GM21381 (cell line): ENCODE measurements at regions not wholly inside any gene's neighbourhood (a gene's known extent, or its start where the extent isn't known, plus 50 kb on each side); places are given as distances from the start of the nearest gene placed in this dataset.

ENCODE experiments used
- ATAC-seq: cut with Tn5 transposase; IDR thresholded peaks from one replicate; pipeline ENCODE4 v1.9.1; 2021; ENCODE audit warnings: mild to moderate bottlenecking, moderate library complexity; ENCODE audit not compliant: unreplicated experiment

DNA sequence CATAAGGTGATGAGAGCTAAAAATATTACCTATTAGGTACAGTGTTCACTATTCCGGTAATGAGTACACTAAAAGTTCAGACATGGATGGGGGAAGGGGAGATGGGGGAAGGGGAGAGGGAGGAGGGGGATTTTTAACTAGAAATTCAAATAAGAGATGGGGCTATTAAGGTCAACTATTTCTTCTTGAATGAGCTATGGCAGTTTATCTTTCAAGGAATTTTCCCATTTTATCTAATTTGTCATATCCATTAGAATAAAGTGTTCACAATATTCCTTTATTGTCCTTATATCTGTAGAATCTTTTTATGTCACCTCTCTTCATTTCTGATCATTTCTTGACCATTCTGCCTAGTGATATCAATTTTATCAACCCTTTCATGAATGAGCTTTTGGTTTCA, 362.4 kb downstream of the SUCLA2 start:
- no peak for ATAC-seq

DNA sequence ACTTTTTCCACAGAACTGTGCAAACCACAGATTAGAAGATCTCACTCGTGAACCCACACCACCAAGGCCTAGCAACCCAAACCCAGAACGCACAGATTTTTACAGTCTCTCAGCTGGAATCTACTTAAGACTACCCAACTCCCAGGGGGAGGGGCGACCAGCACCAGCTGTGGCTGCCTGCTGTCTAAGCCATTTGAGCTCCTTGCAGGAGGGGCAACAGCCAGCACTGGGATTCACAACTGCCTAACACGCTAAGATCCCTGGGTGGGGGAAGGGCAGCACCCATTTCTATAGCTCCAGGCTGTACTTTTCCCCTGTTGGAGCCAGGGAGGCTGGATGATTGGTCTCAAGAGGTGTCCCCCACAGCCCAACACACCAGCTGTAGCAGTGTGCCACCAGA, 368.8 kb downstream of the SUCLA2 start:
- no peak for ATAC-seq

DNA sequence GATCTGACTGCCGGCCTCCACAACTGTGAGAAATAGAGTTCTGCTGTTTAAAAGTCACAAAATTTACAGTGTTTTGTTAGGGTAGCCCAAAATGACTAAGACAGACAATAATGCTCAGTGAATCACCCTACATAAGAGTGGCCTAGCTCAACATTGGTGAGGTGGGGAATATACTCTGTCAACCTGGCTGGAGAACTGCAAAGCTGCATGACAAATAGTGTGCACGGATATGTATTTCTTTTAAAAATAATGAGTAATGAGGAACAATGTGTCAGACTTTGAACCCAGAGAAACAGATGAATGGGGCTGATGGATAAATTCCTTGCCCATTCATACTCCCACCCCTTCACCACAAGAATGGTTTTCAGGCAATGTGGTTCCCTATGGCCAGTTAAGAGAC, 372.4 kb downstream of the SUCLA2 start:
- no peak for ATAC-seq

DNA sequence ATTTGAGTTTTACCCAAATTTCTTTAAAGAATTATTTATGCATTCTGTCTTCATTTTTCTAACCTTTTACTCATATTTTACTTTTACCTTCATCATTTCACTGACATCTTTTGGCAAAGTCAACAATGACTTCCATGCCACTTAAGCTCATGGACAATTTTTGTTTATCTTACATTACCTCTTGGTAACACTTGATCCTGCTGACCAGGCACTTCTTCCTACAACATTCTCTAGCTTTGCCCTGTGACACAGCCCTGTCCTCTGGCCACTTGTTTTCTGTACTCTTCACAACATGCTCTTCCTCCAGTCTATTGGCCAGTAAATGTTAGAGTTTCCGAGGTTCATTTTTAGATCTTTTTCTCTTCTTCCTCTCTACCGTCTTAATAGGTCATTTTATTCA, 377.2 kb downstream of the SUCLA2 start:
- ATAC-seq: no peak

DNA sequence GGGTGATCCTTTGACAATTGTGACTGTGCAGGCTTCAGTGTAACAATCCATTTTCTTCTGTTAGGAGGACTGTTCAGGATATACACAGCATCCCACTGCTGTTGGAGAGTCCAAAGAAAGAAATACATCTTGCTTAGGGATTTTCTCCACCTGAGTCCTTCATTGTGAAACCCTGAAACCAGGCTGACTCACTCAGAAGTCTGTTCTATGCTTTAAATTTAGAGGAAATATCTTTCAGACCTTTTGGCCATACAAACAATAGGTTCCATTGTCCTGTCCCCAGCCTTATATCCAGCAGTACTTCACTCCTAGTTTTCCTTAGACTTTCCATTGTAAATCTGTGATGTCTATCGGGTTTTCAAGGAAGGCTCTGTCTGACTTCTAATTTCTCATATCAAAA, 379.1 kb downstream of the SUCLA2 start:
- no peak for ATAC-seq

DNA sequence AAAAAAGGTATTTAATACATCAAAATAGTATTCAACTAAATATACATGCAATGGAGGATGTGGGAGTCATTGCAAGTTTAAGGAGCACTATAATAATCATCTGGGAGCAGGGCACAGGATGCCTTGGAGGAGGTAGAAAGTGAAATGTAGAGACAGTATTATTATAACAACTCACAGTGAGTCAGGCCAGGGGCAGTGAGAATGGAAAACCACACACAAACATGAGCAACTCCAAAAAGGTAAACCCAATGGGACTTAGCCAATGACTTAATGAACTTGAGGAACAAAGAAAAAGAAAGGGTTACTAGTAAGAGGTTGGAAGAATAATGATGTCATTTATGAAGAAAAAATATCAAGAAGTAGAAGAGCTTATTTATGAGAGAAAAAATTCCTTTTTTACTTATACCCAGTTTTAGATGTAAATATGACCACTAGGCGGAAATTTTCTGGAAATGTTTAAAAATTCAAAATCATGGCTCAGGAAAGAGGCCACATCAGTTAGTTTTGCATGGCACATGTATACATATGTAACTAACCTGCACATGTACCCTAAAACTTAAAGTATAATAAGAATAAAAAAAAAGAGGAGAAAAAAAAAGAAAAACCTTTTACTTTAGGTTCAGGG, 389.3 kb downstream of the SUCLA2 start:
- no peak for ATAC-seq

DNA sequence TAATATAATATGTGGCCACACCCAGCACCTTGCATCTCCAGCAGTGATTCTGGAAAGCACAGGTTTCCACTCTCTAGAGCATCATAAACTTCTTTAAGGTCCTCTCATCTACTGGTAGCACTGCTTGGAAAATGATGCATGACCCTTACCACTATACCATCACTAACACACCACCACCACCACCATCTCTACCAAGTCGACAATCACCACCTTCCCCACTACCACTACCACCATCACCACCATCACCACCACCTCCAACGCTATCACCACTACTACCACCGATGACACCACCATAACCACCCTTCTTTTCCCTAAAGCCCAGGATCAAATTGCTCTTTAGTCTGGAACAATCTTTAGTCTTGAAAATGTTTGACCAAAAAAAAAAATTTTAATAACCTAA, 390.4 kb downstream of the SUCLA2 start:
- no peak for ATAC-seq

DNA sequence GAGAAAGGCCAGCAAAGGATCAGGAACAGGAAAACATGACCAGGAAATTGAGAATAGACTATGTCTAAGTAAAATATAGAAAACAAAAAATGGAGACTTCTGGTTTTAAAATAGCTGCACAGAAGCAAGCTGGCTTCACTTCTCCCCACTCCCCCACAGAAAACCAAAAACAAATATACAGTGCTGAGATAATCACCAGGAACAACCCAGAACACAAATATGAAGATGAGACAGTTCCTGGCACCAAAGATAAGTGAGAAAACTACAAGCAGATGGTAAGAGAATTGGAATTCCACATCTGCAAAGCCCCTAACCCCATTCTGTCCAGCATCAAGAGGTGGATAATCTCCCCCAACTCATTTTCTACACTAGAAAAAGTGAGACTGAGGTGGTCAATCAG, 397.7 kb downstream of the SUCLA2 start:
- ATAC-seq: no peak

DNA sequence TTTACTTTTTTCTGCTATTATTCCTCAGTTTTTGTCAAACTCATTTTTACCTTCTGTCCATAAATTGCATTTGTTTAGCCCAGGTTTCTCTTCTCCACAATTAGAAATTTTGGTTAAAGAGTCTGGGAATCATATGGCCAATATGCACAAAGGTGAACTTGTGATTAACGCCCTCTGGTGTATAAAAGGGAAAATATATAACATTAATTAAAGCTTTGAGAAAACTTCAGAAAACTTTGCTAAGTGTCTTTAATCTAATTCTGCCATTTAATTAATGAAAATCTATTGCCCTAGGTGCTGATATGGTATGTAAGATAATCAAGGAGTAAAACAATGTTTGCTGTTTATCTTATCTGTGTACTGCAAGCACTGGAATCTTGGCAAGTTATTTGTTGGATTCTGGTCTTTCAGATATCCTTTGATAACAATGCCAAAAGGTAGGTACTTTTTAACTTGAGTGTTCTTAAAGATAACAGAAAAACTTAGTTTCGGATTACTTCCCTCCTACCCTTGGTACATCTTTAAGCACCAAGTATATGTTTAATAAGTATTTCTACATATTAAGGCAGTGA, 402.6 kb downstream of the SUCLA2 start:
- no peak for ATAC-seq

DNA sequence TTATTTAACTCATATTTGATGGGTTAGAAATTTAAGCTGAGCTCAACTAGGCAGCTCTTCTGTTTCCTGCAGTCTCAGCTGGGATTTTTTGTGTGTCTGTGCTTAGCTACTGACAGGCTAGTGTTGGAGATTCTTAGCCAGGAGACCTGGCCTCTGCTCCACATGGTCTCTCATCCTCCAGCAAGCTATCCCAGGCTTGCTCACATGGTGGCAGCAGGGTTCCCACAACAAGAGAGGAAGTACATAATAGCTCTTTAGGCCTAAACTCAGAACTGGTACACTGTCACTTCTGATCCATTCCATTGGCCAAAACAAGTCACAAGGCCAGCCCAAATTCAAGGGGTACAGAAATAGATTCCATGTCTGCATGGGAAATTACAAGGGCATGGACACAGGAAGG, 406.2 kb downstream of the SUCLA2 start:
- ATAC-seq: no peak

DNA sequence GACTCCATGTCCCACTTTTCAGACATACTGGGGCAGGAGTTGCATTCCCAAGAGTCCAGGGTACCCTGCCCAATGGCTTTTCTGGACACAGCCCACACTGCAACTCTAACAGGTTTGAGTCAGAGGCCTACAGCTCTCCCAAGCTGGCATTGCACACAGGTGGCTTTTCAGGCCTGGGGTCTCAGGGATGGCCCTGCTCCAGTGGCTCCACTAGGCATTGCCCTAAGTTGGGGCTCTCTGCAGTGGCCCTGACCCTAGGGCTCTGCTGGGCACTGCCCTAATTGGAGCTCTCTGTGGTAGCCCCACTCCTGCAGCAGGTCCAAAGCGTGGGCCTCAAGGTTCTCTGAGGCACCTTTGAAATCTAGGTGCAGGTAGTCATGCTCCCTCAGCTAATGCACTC, 408.8 kb downstream of the SUCLA2 start:
- ATAC-seq: no peak

DNA sequence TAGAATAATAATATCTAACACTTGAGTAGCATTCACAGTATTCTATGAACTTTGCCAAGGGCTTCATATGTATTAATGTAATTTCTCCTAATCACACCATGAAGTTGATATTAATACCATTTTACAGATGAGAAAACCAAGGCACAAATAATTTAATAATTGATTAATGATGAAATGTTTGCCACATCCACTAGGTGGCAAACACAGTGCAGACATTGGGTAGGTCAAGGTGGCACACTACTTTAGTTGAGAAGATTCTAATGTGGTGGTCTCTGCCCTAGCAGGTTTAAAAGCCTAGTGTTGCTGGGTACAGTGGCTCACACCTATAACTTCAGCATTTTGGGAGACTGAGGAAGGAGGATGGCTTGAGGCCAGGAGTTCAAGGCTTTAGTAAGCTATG, 412.4 kb downstream of the SUCLA2 start:
- no peak for ATAC-seq

DNA sequence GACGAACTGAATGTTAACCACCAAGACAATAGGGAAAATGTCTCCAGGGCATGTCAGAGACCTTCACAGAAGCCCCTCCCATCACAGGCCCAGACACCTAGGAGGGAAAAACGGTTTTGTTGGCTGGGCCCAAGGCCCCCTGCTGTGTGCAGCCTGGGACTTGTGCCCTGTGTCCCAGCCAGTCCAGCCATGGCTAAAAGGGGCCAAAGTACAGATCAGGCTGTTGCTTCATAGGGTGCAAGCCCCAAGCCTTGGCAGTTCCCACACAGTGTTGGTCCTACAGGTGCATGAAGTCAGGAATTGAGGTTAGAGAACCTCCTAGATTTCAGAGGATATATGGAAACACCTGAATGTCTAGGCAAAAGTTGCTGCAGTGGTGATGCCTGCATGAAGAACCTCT, 428.7 kb downstream of the SUCLA2 start:
- no peak for ATAC-seq

DNA sequence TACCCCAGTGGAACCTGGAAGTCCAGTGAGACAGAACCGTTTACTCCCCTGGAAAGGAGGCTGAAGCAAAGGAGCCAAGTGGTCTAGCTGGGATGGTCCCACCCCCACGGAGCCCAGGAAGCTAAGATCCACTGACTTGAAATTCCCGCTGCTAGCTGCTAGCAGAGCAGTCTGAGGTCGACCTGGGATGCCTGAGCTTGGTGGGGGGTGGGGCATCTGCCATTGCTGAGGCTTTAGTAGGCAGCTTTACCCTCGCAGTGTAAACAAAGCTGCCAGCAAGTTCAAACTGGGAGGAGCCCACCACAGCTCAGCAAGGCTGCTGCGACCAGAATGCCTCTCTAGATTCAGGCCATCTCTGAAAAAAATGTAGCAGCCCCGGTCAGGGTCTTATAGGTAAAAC, 437.0 kb downstream of the SUCLA2 start:
- no peak for ATAC-seq

DNA sequence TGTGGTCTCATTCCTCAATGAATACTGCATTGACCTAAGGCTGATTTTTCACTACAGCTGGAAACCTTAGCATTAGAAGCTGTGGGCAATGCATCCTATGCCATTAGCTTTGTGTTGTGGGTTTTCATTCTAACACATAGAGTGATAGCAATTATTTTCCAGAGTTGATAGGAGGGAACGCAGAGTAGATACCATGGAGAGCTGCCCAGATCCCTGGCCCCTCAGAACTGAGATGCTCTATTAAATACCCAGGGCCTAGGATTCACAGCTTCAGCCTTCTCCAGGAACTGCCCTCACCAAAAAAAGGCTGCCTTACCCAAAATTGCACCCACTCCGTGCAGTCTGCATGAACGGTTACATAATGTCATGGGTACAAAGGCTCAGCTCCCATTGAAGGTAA, 444.4 kb downstream of the SUCLA2 start:
- no peak for ATAC-seq

DNA sequence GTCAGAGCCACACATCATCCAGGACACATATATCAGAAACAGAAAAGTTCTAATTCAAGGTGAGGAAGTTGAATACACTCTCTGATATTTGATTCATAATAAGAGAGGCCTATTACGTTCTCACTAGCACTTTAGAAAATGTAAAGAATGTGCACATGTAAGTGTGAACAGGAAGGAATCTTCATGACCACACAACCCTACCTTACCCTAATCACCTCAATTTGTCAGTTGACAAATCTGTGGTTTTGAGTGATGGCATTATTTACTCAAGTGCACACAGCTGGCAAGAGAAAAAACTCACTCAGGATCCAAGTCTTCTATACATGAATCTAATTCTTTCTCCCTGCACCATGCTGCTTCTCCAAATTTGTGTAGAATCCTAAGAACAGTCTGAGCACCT, 445.8 kb downstream of the SUCLA2 start:
- ATAC-seq: no peak

DNA sequence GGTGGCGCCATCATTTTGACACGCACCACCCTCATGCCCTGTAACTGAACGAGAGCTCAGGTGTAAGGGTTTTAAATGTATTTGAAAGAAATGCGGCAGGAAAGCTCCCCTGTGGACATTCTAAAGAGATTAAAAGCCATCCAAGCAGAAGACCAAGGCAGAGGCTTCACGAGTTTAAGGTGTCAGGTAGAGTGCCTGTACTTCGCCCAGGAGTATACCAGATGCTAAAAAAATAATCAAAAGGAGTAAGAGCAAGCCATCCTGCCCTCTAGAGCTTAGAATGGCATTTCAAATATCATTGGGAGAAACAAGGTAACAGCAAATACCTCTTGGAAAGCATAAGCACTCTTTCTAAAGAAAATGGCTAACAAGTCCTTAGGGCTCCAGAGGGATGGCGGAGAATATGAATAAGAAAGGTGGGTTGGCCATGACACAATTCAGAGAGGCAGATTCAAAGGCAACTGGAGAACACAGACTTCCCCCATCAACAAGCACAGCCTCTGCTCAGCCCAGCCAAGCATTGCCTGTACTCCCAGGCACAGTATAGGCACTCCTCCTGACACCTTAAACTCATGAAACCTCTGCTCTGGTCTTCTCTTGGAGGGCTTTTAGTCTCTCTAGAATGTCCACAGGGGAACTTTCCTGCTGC, 447.6 kb downstream of the SUCLA2 start:
- no peak for ATAC-seq

DNA sequence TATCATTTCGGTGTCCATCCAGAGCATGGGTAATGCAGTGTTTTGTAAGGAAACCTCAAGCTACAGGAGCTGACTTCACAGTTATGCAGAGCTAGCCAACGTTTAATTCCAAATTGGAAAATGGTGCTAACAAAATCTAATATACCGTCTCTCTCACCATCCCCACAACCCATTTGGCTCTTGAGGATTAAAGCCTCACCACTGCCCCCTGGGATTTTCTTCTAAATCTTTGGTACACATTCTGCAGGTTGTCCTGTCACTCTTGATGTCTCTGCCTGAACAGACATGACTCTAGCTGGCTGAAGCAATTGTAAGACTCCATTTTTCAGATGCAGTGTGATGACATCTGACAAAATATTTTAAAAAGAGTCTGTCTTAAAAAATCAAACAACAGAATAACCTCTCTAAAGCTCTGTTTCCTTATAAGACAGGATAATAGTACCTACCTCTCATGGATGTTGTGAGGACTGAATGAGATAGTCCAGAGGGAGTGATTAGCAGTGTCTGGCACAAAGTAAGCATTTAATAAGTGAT, 451.8 kb downstream of the SUCLA2 start:
- no peak for ATAC-seq

DNA sequence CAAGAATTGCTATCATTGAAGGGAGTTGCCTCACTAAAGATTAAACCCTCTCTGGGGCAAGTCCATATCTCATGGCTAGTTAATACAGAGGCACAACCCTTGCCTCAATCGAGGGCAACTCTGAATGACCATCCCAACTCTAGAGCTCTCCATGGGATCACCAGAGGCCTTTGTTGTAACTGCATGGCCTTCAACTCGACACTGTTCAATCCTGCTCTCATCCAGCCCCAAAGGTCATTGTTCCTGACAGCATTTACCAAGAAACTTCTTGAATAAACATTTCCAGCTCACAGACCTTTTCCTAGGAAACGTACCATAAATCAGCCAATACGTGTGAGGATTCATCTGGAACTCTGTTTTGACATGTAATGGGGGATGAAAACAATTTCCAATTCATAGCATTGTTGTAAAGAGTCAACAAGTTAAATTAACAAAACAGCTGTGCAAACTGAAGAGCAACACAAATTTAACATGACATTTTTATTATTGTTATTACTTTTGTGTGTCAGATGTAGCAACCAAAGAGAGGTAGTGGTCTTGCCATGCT, 452.7 kb downstream of the SUCLA2 start:
- no peak for ATAC-seq

DNA sequence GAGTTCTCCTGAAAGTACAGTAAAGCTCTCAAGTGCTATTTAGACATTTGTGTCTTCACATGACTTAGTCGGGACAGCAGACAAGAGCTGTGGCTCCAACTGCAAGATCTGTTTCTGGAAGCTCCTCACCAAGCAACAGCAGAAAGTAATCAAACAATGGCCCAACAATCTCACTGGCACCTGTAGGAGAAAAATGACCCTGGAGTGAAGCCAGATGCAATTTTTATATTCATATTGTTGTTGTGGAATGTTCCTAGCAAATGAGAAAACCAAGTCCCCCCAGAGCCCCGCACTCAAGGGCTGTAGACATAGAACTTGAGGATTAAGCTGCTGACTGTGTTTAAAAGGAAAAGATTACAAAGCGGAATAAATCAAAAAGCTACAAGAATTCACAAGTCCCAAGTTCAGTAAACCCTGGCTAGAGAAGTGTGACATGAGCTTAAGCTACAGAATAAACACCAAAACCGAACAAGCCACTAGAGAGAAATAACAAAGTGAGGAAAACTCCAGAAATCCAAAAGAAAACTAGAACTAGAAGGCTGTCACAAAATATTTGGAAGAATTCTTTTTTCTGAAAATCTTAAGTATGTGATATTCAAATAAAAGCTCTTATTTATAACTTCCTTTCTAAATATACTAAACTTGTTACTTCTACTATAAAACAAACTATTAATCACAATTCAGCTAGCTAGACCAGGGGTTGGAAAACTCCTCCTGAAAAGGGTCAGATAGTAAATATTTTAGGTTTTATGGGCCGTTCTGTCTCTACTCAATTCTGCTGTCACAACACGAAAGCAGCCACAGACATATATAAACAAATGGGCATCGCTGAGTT, 454.5 kb downstream of the SUCLA2 start:
- no peak for ATAC-seq
